Erythroblast (primary cell): ENCODE measurements at regions not wholly inside any gene's neighbourhood (a gene's known extent, or its start where the extent isn't known, plus 50 kb on each side); places are given as distances from the start of the nearest gene placed in this dataset.

Source experiments
- GATA1 ChIP-seq: IDR thresholded peaks from 2 replicates; pipeline ENCODE4 v1.6.1; 2011; ENCODE audit warnings: low read depth, mild to moderate bottlenecking, control low read depth, low read length, moderate library complexity
- POLR2A ChIP-seq: IDR thresholded peaks from 2 replicates; pipeline ENCODE4 v1.6.1; 2011; ENCODE audit warnings: mild to moderate bottlenecking, low read length

GRCh38 chr4:65960751-65961150 is 290.5 kb upstream of the EPHA5 start:
- TF ChIP-seq POLR2A (no peak), GATA1 (no peak)
